ENCODE measurements at regions not wholly inside any gene's neighbourhood (a gene's known extent, or its start where the extent isn't known, plus 50 kb on each side); places are given as distances from the start of the nearest gene placed in this dataset.

GRCh38 chrX:109843963-109844751 is 111.1 kb upstream of the ACSL4 start:
- no peak for DNase-seq

GRCh38 chrX:109844986-109845385 is 111.9 kb upstream of the ACSL4 start:
- no peak for DNase-seq

DNA sequence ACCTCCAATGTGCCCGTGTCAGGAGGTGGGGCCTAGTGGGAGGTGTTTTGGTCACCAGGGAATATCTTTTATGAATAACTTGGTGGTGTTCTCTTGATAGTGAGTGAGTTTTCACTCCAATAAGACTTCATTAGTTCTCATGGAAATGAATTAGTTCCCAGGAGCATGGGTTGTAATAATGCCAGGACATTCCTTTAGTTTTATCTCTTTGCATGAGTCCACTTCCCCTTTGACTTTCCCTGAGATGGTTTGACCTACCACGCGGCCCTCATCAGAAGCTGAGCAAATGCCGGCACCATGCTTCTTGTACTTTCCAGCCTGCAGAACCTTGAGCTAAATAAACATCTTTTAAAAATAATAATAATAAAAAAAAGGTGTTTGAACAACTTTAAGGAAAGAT is 112.9 kb upstream of the ACSL4 start:
- no peak for DNase-seq

GRCh38 chrX:109847257-109848187 is 114.5 kb upstream of the ACSL4 start:
- DNase-seq: no peak

DNA sequence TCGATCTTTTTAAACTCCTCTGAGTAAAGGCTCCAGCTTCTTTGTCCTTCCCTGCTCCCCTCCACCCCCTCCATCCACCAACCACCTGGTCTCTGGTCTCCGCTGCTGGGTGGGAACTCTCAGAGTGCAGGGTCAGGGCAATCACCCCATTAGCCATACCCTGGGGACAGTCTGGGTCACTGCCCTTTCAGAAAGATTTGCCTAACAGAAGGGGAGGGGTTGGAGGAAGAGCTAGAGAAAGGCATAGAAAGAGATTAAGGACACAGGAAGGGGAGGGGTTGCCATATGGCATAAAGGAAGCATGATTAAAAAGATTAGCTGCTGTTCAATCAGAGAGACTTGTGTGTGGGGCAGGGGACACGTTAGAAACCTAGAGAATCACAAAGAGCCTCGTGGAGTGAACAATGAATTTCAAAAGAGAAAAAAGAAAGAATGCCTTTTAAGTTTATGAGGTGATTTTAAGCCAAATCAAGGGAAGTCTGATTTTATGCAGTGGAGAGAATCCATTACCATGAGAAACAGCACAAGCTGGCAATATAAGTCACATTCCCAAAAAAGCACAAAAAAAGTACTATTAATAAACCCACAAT is 115.5 kb upstream of the ACSL4 start:
- no peak for DNase-seq

DNA sequence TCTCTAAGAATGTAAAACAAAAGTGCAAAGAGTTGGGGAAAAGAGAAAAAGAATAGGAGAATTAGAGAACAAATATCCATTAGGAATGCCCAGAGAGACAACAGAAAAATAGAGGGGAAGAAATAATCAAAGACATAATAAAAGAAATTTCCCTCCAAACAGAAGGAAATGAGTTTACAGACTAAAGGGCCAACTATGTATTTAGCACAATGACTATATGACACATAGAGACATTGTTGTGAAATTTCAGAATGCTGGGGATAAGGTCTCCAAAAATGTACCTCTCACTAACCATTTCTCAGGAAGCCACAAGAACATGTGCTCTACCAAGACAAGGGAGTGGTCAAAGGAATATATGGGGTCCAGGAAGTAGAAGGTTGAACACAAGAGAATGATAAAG is 121.0 kb upstream of the ACSL4 start:
- no peak for DNase-seq

- no peak for DNase-seq
Measured at GRCh38 chrX:109855501-109855900, 122.4 kb upstream of the ACSL4 start.

GRCh38 chrX:109856974-109857373 is 123.9 kb upstream of the ACSL4 start:
- peak in 3 of 6 experiments; percentile 1 to 64 (median 37) for DNase-seq

DNA sequence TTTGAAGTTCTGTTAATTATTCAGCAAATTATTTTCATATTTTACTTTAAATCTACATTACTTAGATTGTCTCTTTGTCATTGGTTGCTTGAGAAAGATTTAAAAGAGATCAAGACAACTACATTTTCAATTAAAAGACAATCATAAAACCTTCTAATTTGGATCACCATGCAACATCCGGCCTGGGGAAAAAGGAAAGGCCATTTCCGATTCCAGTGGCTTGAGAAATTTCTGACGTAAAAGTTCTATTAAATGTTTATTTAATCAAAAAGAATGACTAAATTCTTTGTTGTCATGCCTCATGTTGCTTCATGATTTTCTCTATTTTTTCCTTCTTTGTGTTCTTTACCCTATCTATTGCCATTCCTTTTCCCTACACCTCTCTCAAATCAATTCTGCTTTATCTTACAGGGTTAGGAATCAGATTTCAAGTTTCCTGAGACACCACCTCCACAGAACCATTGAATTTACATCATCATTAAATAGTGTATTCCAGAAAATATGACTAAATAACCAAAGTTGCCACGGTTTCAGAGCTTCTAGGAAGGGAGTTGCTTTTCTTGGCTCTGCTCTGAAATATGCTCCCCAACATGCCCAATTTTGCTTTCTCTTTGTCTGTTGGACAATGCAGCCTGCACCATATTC is 124.6 kb upstream of the ACSL4 start:
- DNase-seq: no peak

DNA sequence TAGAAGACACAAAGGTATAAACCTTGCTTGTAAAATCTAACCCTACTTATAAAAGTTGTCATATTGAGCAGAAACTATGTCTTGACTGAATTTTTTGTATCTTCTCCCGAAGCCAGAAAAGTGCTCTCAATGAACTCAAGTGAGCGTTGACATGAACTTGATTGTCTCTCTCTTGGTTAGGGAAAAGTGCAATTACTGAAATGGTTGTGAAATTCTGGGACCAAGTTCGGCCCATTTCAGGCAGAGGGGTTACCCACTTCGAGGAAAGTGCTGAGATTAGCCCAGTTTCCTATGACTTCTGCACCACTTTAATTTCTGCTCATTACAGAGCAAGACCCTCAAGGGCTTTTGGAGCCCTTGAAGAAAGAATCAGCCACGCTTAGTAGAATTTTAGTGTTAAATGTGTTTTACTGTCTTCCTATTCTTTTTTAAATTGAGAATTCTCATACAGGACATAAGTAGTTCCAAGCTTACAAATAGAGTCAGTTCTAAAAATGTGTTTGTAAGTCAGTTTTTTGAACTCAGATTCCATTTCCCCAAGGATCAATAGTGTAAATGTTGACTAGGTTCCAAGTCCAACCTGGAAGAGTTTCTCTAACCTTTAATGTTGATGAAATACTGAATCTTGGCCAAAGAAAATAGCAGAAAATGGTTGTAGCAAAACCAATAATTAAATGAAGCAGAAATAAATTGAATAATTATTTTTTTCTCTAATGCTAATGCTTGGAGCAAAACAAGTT is 125.7 kb upstream of the ACSL4 start:
- no peak for DNase-seq

DNA sequence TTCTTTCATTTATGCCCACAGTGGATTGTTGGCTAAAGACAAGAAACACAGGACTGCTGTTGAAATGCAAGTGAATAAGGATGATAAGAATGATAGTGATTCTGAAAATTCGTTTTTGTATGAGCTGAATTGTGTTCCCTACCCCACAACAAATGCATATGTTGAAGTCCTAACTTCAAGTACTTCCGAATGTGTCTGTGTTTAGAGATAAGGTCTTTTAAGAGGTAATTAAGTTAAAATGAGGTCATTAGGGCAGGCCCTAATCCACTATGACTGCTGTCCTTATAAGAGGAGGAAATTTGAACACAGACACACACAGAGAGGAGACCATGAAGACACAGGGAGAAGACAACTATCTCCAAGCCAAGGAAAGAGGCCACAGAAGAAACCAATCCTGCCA is 126.6 kb upstream of the ACSL4 start:
- DNase-seq: no peak

DNA sequence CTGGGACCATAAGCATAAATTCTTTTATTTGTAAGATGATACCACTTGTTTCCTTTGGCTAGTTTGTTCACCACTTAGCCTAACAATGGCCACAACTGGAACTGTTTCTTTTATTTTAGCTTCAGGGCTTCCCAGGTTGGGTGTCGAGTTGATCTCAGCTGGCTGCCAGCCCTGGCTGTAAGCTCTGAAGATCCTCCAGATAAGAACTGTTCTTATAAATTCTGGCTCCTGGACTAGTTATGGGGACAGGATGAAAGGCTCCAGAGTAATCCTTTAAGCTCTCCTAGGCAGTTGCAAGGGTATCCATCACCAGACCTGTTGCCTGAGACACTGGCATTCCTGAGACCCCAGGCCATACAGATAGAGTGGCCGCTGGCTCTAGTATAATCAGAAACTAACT is 129.4 kb upstream of the ACSL4 start:
- DNase-seq: no peak

DNA sequence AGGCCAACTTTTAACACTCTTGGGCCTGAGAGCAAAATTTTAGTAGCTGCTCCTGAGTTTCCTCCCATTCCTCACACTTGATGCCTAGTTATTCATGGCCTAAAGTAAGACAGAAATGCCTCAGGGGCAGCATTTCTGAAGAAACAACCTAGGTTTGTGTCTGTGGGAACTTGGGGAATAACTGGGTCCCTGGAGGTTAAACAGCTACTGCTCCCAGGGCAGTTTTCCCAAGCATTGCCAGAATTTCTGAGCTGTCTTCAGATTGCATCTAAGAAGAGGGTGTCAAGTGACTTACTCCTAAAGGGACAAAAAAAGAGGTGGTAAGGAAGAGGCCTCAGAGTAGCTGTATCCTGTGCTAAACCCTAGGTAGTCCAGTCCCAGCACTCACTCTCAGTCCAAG is 130.8 kb upstream of the ACSL4 start:
- DNase-seq: no peak

DNA sequence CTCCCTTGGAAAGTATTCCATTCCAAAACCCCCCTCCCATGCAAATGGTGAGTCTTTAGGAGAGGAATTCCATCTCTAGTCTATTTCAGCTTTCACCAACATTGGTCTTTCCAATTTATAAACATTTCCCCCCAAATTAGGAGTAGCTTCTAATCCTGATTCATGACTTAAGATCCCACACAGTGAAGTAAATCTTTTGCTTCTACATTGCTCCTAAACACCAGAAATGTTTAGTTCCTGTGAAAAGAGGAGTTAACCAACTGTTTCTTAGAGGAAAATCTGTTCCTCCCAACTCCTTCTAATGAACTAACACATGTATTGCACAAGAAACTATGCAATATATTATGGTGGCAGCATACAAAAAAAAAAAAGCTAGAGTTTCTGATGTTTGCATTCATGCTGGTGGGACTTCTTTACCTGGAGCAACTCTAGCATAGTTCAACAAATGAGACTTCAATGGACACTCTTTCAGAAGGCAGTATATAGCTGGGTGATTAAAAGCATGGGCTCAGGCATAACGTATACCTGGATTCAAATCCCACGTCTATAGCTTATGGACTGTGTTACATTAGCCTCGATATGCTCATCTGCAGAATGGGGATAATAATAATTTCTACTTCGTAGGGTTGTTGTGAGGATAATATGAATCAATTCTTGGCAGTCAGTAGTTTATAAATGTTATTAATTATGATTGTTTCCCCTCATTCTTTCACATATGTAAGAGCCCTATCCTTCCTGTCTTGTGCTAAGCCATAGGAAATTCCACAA is 131.6 kb upstream of the TMEM164 start:
- DNase-seq: no peak

DNA sequence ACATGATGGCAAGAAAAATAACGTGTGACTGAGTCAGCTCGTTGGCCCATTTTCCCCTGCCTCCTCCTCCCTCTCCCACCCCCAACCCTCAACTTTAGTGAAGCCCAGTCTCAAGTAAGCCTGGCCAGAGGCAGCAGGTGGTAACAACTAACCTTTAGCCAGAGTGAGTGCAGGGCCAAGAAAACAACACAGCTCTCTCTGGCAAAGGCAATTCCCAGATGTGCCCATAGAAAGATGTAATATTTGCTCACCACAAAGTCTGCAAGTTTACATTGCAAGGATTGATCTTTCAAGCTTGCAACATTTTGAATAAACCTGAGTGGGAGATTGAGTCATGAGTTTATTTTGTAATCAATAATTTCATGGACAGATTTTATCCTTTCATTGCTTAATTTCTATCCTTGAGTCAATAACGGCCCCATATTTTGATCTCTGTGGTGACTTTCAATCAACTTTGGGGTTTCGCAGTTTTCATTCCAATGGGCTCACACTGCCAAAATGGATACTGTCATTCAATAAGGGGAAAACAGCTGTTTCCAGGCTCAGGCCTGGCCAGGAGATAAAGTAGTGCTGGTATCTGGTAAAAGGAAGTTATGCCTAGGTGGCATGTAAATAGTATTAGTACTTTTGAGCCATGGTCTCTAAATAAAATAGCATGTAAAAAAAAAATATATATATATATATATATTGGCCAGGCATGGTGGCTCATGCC is 130.7 kb upstream of the TMEM164 start:
- no peak for DNase-seq

- DNase-seq: no peak
Measured at GRCh38 chrX:109873574-109873973, 129.3 kb upstream of the TMEM164 start.

DNA sequence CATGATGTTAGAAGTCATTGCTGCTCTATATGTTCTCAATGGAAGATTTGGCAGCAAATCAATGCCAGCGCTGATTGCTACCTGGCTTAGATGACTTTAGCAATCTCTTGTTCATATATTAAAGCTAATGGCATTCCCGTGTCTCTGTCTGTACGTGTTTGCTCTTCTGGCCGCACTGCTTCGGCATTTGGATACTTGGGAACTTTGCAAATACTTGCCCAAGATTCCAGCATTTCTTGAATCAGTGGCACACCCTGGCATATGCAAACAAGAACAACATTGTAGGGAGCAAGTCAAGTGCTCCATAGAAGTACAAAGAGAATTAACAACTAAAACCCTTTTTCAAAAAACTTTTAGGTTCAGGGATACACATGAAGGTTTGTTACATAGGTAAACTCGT is 128.9 kb upstream of the TMEM164 start:
- DNase-seq: no peak

GRCh38 chrX:109874548-109874947 is 128.4 kb upstream of the TMEM164 start:
- DNase-seq: no peak

GRCh38 chrX:109875831-109876230 is 127.1 kb upstream of the TMEM164 start:
- DNase-seq: no peak

DNA sequence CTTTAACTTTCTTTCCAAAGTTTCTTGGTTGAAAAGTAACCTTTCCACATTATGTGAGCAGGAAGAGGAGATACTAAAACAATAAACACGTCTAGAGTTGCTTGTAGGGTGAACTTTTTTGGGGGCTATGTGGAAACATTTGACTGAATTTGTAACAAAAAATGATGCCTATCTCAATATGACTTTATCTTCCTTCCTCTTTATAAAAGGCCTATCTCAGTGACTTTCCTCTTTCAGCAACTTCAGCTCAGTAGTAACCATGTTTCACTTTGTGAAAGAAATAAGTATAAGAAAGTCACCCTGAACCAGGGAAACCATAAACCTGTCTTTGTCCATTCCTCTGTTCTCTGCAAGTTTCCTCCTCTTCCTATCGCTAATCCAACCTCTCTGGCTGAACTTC is 124.7 kb upstream of the TMEM164 start:
- DNase-seq: no peak

GRCh38 chrX:109879991-109880390 is 122.9 kb upstream of the TMEM164 start:
- no peak for DNase-seq

Measured in stimulated activated naive CD4-positive, alpha-beta T cell (primary cell).